ENCODE measurements at regions not wholly inside any gene's neighbourhood (a gene's known extent, or its start where the extent isn't known, plus 50 kb on each side); places are given as distances from the start of the nearest gene placed in this dataset.

- no peak for TF ChIP-seq CTCF (IDR thresholded peaks at IDR 0.05)
- TF ChIP-seq POLR2A (IDR thresholded peaks at IDR 0.05): no peak
These were observed 69.5 kb downstream of the SEC61G start for GRCh38 chr7:54689394-54690049.
